ENCODE measurements at regions not wholly inside any gene's neighbourhood (a gene's known extent, or its start where the extent isn't known, plus 50 kb on each side); places are given as distances from the start of the nearest gene placed in this dataset.

DNA sequence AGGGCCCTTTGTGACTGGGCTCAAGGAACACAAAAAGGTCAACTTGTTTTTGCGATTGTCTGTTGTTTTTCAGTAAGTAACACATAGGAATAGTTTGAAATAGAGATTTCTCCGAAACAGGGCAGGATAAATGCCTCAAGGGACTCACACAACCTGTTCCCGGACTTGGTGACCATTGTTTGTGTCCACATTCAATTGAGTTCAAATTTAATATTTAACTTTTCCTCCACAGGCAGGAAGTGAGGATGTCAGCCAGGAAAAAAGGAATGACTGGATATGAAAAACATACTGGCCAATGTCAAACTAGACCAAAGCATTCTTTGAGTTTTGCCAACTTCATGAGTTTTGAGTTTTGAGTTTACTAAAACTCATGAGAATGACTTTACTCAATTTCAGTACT, 72.7 kb downstream of the SPATA31C2 start:
- no peaks in the 10 kb centered on the region for H3K36me3 ChIP-seq (ENCODE audit: control insufficient read depth in 2 of 2, extremely low read depth in 1 of 2, insufficient read depth in 2 of 2, low read length in 2 of 2)
- H3K4me3 ChIP-seq (replicated peaks in 1 of 3; ENCODE audit: insufficient read depth in 1 of 3, low read depth in 1 of 3, low read length in 3 of 3) = no peak overlapping the region
- no peak overlapping the region for H3K9ac ChIP-seq (replicated peaks; ENCODE audit: extremely low read depth, insufficient read depth, low read length)
- ChIA-PET CTCF (no interaction called here), POLR2A (no interaction called here)
- DNase-seq (ENCODE audit: low read depth, low spot score) = no peak
- intact Hi-C loops (cut with micrococcal nuclease) (no loop called here), dilution Hi-C loops (cut with MboI; ENCODE audit: extremely low pct_ligation_motif_present, low sequenced_read_pairs) (no loop called here)
- BruUV-seq (replicated peaks) = no TSS peak
- no peak for FAIRE-seq
- no peaks in the 10 kb centered on the region for H4K20me1 ChIP-seq (replicated peaks; ENCODE audit: control insufficient read depth, extremely low read depth, insufficient read depth, low read length)
- no peak overlapping the region for H3K27ac ChIP-seq (ENCODE audit: insufficient read depth, low read depth, low read length)
- H2AFZ ChIP-seq (ENCODE audit: low read depth, low read length) = no peak overlapping the region
- no peaks in the 10 kb centered on the region for H3K9me1 ChIP-seq (replicated peaks; ENCODE audit: control insufficient read depth, extremely low read depth, insufficient read depth, low read length)
- no peaks in the 10 kb centered on the region for H3K27me3 ChIP-seq (ENCODE audit: control insufficient read depth in 2 of 2, insufficient read depth in 2 of 2, low read length in 2 of 2)
- no peaks in the 10 kb centered on the region for H3K9me3 ChIP-seq (replicated peaks; ENCODE audit: control insufficient read depth, insufficient read depth, low read length)
- no peaks in the 10 kb centered on the region for H3K79me2 ChIP-seq (ENCODE audit: control insufficient read depth, insufficient read depth, low read length)
- TF ChIP-seq GATA2 (IDR thresholded peaks at IDR 0.05; ENCODE audit: insufficient read depth, insufficient read length, low read depth, low read length) (no peak), JUN (IDR thresholded peaks at IDR 0.05; ENCODE audit: borderline replicate concordance, insufficient read depth, insufficient read length, low read depth) (no peak), POLR2A (IDR thresholded peaks at IDR 0.05; ENCODE audit: low read depth, low read length) (no peak), POLR2AphosphoS5 (IDR thresholded peaks at IDR 0.05; ENCODE audit: insufficient read depth, low read depth, low read length) (no peak), EZH2 (IDR thresholded peaks at IDR 0.05; ENCODE audit: borderline replicate concordance, low read depth, low read length, severe bottlenecking) (no peak), FOS (IDR thresholded peaks at IDR 0.05; ENCODE audit: borderline replicate concordance, insufficient read depth, low read length) (no peak), MYC (IDR thresholded peaks at IDR 0.05; ENCODE audit: low read depth, low read length) (no peak)
- TF ChIP-seq, protein P1, sequence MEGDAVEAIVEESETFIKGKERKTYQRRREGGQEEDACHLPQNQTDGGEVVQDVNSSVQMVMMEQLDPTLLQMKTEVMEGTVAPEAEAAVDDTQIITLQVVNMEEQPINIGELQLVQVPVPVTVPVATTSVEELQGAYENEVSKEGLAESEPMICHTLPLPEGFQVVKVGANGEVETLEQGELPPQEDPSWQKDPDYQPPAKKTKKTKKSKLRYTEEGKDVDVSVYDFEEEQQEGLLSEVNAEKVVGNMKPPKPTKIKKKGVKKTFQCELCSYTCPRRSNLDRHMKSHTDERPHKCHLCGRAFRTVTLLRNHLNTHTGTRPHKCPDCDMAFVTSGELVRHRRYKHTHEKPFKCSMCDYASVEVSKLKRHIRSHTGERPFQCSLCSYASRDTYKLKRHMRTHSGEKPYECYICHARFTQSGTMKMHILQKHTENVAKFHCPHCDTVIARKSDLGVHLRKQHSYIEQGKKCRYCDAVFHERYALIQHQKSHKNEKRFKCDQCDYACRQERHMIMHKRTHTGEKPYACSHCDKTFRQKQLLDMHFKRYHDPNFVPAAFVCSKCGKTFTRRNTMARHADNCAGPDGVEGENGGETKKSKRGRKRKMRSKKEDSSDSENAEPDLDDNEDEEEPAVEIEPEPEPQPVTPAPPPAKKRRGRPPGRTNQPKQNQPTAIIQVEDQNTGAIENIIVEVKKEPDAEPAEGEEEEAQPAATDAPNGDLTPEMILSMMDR (IDR thresholded peaks at IDR 0.05; ENCODE audit: extremely low read depth in 1 of 2, insufficient read depth in 1 of 2, low read depth in 1 of 2, low read length in 2 of 2) = no peak
- TF ChIP-seq, protein P2, sequence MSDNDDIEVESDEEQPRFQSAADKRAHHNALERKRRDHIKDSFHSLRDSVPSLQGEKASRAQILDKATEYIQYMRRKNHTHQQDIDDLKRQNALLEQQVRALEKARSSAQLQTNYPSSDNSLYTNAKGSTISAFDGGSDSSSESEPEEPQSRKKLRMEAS (IDR thresholded peaks at IDR 0.05; ENCODE audit: insufficient read depth, insufficient read length) = no peak
- H3K4me1 ChIP-seq (ENCODE audit: control insufficient read depth, extremely low read depth, insufficient read depth, low read length) = no peaks in the 10 kb centered on the region
- no peak overlapping the region for H3K4me2 ChIP-seq (ENCODE audit: insufficient read depth, low read length)

Measured in endothelial cell of umbilical vein (primary cell).